WTC11 (cell line): ENCODE measurements at regions not wholly inside any gene's neighbourhood (a gene's known extent, or its start where the extent isn't known, plus 50 kb on each side); places are given as distances from the start of the nearest gene placed in this dataset.

Experiments used
- ATAC-seq: fragments of 200-7000 bp; cut with Tn5 transposase; 2 replicates; pipeline ENCODE4 v1.10.0; 2021; ENCODE audit warnings: mild to moderate bottlenecking, moderate library complexity
- CTCF ChIA-PET: fragments of 300-600 bp; sonication (Branson Sonifier 250); formaldehyde crosslinking; loops from one replicate; lab custom pipeline; 2021; ENCODE audit warnings: antibody characterized with exemption; lab: Charles Lee
- POLR2A ChIA-PET: fragments of 350-600 bp; sonication (Branson Sonifier 250); formaldehyde crosslinking; loops from one replicate; lab custom pipeline; 2021; ENCODE audit warnings: antibody characterized with exemption; lab: Charles Lee
- DNase-seq: peaks from one replicate; pipeline ENCODE4 v3.0.0; 2021; ENCODE audit warnings: low spot score
- H3K27ac Mint-ChIP-seq: 2 replicates; pipeline ENCODE4 v1.8.0; 2021; ENCODE audit warnings: mixed read lengths
- H3K27me3 Mint-ChIP-seq: 2 replicates; pipeline ENCODE4 v1.8.0; 2021; ENCODE audit warnings: low read depth, mild to moderate bottlenecking, moderate library complexity, mixed read lengths
- H3K36me3 Mint-ChIP-seq: 2 replicates; pipeline ENCODE4 v1.8.0; 2021; ENCODE audit warnings: mixed read lengths
- H3K4me1 Mint-ChIP-seq: 2 replicates; pipeline ENCODE4 v1.8.0; 2022; ENCODE audit warnings: mixed read lengths
- H3K4me3 Mint-ChIP-seq: 2 replicates; pipeline ENCODE4 v1.8.0; 2021; ENCODE audit warnings: mild to moderate bottlenecking, moderate library complexity, mixed read lengths
- H3K9me3 Mint-ChIP-seq: 2 replicates; pipeline ENCODE4 v1.8.0; 2021; ENCODE audit warnings: mixed read lengths
- CBFB ChIP-seq: sonication (generic); formaldehyde crosslinking; IDR thresholded peaks from 2 replicates; pipeline ENCODE4 v1.8.1; 2022; ENCODE audit warnings: mild to moderate bottlenecking, low read depth, missing genetic modification reagents
- CREB1 ChIP-seq: sonication (generic); formaldehyde crosslinking; IDR thresholded peaks from 2 replicates; pipeline ENCODE4 v1.8.0; 2023; ENCODE audit warnings: mild to moderate bottlenecking, missing genetic modification reagents
- EMX1 ChIP-seq: fragments of 250-450 bp; sonication (Bioruptor Pico); IDR thresholded peaks from 2 replicates; pipeline ENCODE4 v1.8.0; 2021; ENCODE audit warnings: mild to moderate bottlenecking
- HMGXB4 ChIP-seq: sonication (generic); formaldehyde crosslinking; IDR thresholded peaks from 2 replicates; pipeline ENCODE4 v1.8.1; 2023; ENCODE audit warnings: mild to moderate bottlenecking, moderate library complexity, missing genetic modification reagents
- KAT7 ChIP-seq: sonication (generic); formaldehyde crosslinking; IDR thresholded peaks from 2 replicates; pipeline ENCODE4 v1.8.1; 2023; ENCODE audit warnings: missing genetic modification reagents, mild to moderate bottlenecking, borderline replicate concordance
- NFYB ChIP-seq: sonication (generic); formaldehyde crosslinking; conservative IDR thresholded peaks from 2 replicates; pipeline ENCODE4 v1.8.0; 2022; ENCODE audit warnings: low read depth, missing genetic modification reagents
- PREB ChIP-seq: sonication (generic); formaldehyde crosslinking; IDR thresholded peaks from 2 replicates; pipeline ENCODE4 v1.8.1; 2022; ENCODE audit warnings: mild to moderate bottlenecking, missing genetic modification reagents, moderate library complexity, borderline replicate concordance
- SOX15 ChIP-seq: fragments of 250-450 bp; sonication (Bioruptor Pico); IDR thresholded peaks from 2 replicates; pipeline ENCODE4 v1.9.0; 2021; ENCODE audit warnings: mild to moderate bottlenecking
- USF2 ChIP-seq: sonication (generic); formaldehyde crosslinking; IDR thresholded peaks from 2 replicates; pipeline ENCODE4 v1.8.1; 2023; ENCODE audit warnings: mild to moderate bottlenecking, missing genetic modification reagents, moderate library complexity
- ZNF138 ChIP-seq: sonication (generic); formaldehyde crosslinking; conservative IDR thresholded peaks from 2 replicates; pipeline ENCODE4 v1.8.1; 2022; ENCODE audit warnings: mild to moderate bottlenecking, moderate library complexity, missing genetic modification reagents
- ZNF396 ChIP-seq: fragments of 250-450 bp; sonication (Bioruptor Pico); IDR thresholded peaks from 2 replicates; pipeline ENCODE4 v1.8.0; 2021; ENCODE audit warnings: mild to moderate bottlenecking, moderate library complexity, borderline replicate concordance
- ZNF423 ChIP-seq: fragments of 250-450 bp; sonication (Bioruptor Pico); IDR thresholded peaks from 2 replicates; pipeline ENCODE4 v2.1.2; 2022; ENCODE audit warnings: mild to moderate bottlenecking, moderate library complexity
- ZNF532 ChIP-seq: fragments of 250-450 bp; sonication (Bioruptor Pico); IDR thresholded peaks from 2 replicates; pipeline ENCODE4 v1.9.0; 2021; ENCODE audit warnings: mild to moderate bottlenecking, borderline replicate concordance
- ZNF671 ChIP-seq: fragments of 250-450 bp; sonication (Bioruptor Pico); IDR thresholded peaks from 2 replicates; pipeline ENCODE4 v1.8.0; 2021; ENCODE audit warnings: mild to moderate bottlenecking
- TF ChIP-seq, protein P1 (sequence below): sonication (generic); formaldehyde crosslinking; IDR thresholded peaks from 2 replicates; pipeline ENCODE4 v1.8.1; 2022; ENCODE audit warnings: low read depth, missing genetic modification reagents, borderline replicate concordance
- TF ChIP-seq, protein P2 (sequence below): fragments of 250-450 bp; sonication (Bioruptor Pico); IDR thresholded peaks from 2 replicates; pipeline ENCODE4 v1.9.0; 2021; ENCODE audit warnings: mild to moderate bottlenecking
- TF ChIP-seq, protein P3 (sequence below): sonication (generic); formaldehyde crosslinking; IDR thresholded peaks from 2 replicates; pipeline ENCODE4 v1.8.1; 2023; ENCODE audit warnings: mild to moderate bottlenecking, missing genetic modification reagents
- TF ChIP-seq, protein P4 (sequence below): sonication (generic); formaldehyde crosslinking; IDR thresholded peaks from 2 replicates; pipeline ENCODE4 v1.8.0; 2022; ENCODE audit warnings: mild to moderate bottlenecking, missing genetic modification reagents

- ChIA-PET CTCF (no interaction called here), POLR2A (no interaction called here)
- H3K27ac Mint-ChIP-seq: no peak overlapping the region
- peaks cover 6% of the 10 kb centered on the region; the same call in 1 of the 2 replicates for H3K9me3 Mint-ChIP-seq
- no peak for ATAC-seq
- no peaks in the 10 kb centered on the region for H3K36me3 Mint-ChIP-seq
- H3K4me1 Mint-ChIP-seq: no peaks in the 10 kb centered on the region
- TF ChIP-seq HMGXB4 (no peak), SOX15 (CRISPR knock-in tag) (no peak), ZNF138 (CRISPR knock-in tag) (no peak), CREB1 (CRISPR knock-in tag) (no peak), PREB (no peak), ZNF532 (CRISPR knock-in tag) (no peak), CBFB (CRISPR knock-in tag) (no peak), KAT7 (CRISPR knock-in tag) (no peak), ZNF671 (CRISPR knock-in tag) (no peak)
- TF ChIP-seq, protein P1, sequence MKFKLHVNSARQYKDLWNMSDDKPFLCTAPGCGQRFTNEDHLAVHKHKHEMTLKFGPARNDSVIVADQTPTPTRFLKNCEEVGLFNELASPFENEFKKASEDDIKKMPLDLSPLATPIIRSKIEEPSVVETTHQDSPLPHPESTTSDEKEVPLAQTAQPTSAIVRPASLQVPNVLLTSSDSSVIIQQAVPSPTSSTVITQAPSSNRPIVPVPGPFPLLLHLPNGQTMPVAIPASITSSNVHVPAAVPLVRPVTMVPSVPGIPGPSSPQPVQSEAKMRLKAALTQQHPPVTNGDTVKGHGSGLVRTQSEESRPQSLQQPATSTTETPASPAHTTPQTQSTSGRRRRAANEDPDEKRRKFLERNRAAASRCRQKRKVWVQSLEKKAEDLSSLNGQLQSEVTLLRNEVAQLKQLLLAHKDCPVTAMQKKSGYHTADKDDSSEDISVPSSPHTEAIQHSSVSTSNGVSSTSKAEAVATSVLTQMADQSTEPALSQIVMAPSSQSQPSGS (CRISPR knock-in tag): no peak
- TF ChIP-seq, protein P2, sequence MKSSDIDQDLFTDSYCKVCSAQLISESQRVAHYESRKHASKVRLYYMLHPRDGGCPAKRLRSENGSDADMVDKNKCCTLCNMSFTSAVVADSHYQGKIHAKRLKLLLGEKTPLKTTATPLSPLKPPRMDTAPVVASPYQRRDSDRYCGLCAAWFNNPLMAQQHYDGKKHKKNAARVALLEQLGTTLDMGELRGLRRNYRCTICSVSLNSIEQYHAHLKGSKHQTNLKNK (CRISPR knock-in tag): no peak
- TF ChIP-seq, protein P3, sequence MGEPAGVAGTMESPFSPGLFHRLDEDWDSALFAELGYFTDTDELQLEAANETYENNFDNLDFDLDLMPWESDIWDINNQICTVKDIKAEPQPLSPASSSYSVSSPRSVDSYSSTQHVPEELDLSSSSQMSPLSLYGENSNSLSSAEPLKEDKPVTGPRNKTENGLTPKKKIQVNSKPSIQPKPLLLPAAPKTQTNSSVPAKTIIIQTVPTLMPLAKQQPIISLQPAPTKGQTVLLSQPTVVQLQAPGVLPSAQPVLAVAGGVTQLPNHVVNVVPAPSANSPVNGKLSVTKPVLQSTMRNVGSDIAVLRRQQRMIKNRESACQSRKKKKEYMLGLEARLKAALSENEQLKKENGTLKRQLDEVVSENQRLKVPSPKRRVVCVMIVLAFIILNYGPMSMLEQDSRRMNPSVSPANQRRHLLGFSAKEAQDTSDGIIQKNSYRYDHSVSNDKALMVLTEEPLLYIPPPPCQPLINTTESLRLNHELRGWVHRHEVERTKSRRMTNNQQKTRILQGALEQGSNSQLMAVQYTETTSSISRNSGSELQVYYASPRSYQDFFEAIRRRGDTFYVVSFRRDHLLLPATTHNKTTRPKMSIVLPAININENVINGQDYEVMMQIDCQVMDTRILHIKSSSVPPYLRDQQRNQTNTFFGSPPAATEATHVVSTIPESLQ: no peak
- TF ChIP-seq, protein P4, sequence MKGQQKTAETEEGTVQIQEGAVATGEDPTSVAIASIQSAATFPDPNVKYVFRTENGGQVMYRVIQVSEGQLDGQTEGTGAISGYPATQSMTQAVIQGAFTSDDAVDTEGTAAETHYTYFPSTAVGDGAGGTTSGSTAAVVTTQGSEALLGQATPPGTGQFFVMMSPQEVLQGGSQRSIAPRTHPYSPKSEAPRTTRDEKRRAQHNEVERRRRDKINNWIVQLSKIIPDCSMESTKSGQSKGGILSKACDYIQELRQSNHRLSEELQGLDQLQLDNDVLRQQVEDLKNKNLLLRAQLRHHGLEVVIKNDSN: no peak
- TF ChIP-seq, all 79 proteins: peak for 0
- no peak overlapping the region for H3K4me3 Mint-ChIP-seq
- no peak for DNase-seq
- H3K27me3 Mint-ChIP-seq: peaks cover 16% of the 10 kb centered on the region
Observed at GRCh38 chr14:54213536-54213935, 183.3 kb upstream of the CDKN3 start.

DNA sequence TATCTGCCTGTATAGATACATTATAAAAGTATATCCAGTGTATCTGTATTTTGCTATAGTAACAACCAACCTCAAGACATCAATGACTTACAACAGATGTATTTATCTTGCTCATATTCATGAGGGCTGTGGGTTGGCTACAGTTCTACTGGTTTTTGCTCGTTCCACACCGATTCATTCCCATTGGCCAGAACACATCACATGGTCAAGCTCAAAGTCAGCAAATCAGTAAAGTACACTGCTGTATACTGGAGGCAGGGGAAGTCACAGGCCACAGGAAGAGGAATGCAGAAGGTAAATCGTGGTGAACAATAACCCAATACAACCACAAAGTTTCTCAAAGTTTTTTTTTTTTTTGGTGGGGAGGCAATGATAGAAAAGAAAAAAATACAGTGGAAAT is 180.0 kb upstream of the CDKN3 start:
- Mint-ChIP-seq H3K9me3 (peaks cover 6% of the 10 kb centered on the region; the same call in 1 of the 2 replicates), H3K27ac (no peak overlapping the region), H3K4me1 (peaks cover 21% of the 10 kb centered on the region), H3K36me3 (no peaks in the 10 kb centered on the region), H3K4me3 (no peak overlapping the region), H3K27me3 (peaks cover 49% of the 10 kb centered on the region)
- no peak for ATAC-seq
- CTCF ChIA-PET: interaction anchor here (0.6 kb wide), 1 partner anchor 22 kb away, joined by 4 read pairs; no protein-coding TSS in a partner anchor
- no peak for DNase-seq
- TF ChIP-seq ZNF396 (no peak), USF2 (CRISPR knock-in tag) (peak; percentile 56), EMX1 (CRISPR knock-in tag) (no peak), ZNF423 (CRISPR knock-in tag) (no peak), NFYB (peak; percentile 67)
- TF ChIP-seq, protein P4: peak; percentile 24; the same call in 1 of the 2 replicates
- POLR2A ChIA-PET: no interaction called here
